ENCODE measurements at regions not wholly inside any gene's neighbourhood (a gene's known extent, or its start where the extent isn't known, plus 50 kb on each side); places are given as distances from the start of the nearest gene placed in this dataset.

GRCh38 chr2:239595726-239596125, 194.9 kb upstream of the HDAC4 start:
- no peak overlapping the region for H3K27ac Mint-ChIP-seq
- Histone ChIP-seq H3K9me3 (ENCODE audit: control insufficient read depth, insufficient read depth, low read length) (no peaks in the 10 kb centered on the region), H3K4me1 (ENCODE audit: control insufficient read depth, insufficient read depth, low read length) (peaks cover 6% of the 10 kb centered on the region), H3K4me3 (ENCODE audit: low read length) (no peak overlapping the region), H3K36me3 (ENCODE audit: control insufficient read depth, insufficient read depth, low read length) (no peaks in the 10 kb centered on the region), H3K27me3 (ENCODE audit: control insufficient read depth, insufficient read depth, low read length) (no peaks in the 10 kb centered on the region), H3K27ac (ENCODE audit: low read length) (no peak overlapping the region)
- peaks cover 0 to 2% of the 10 kb centered on the region in 2 donors for H3K9me3 Mint-ChIP-seq
- H3K27me3 Mint-ChIP-seq (ENCODE audit: low read depth in 2 of 2) = no peaks in the 10 kb centered on the region
- H3K36me3 Mint-ChIP-seq = no peaks in the 10 kb centered on the region
- 95% methylated on average over 8 of the region's 8 CpGs for WGBS (ENCODE audit: insufficient coverage)
- H3K4me1 Mint-ChIP-seq = peaks cover 0 to 21% of the 10 kb centered on the region in 2 donors
- no peak for TF ChIP-seq CTCF (IDR thresholded peaks at IDR 0.05)
- ATAC-seq (no peak), DNase-seq (peak in 1 of 2 donors; percentile 8)
- no peak overlapping the region for H3K4me3 Mint-ChIP-seq
- intact Hi-C loops (cut with micrococcal nuclease) = no loop called here

- ATAC-seq = no peak
- H3K9me3 ChIP-seq (ENCODE audit: control insufficient read depth, insufficient read depth, low read length) = no peaks in the 10 kb centered on the region
- TF ChIP-seq CTCF (IDR thresholded peaks at IDR 0.05) = no peak
- peaks cover 0 to 21% of the 10 kb centered on the region in 2 donors for H3K4me1 Mint-ChIP-seq
- peaks cover 6% of the 10 kb centered on the region for H3K4me1 ChIP-seq (ENCODE audit: control insufficient read depth, insufficient read depth, low read length)
- H3K36me3 Mint-ChIP-seq = no peaks in the 10 kb centered on the region
- no peak overlapping the region for H3K4me3 ChIP-seq (ENCODE audit: low read length)
- H3K4me3 Mint-ChIP-seq = no peak overlapping the region
- no peaks in the 10 kb centered on the region for H3K27me3 Mint-ChIP-seq (ENCODE audit: low read depth in 2 of 2)
- no peak for DNase-seq
- no peak overlapping the region for H3K27ac Mint-ChIP-seq
- H3K27ac ChIP-seq (ENCODE audit: low read length) = no peak overlapping the region
- intact Hi-C loops (cut with micrococcal nuclease) = no loop called here
- H3K9me3 Mint-ChIP-seq = peaks cover 0 to 2% of the 10 kb centered on the region in 2 donors
- no peaks in the 10 kb centered on the region for H3K27me3 ChIP-seq (ENCODE audit: control insufficient read depth, insufficient read depth, low read length)
- H3K36me3 ChIP-seq (ENCODE audit: control insufficient read depth, insufficient read depth, low read length) = no peaks in the 10 kb centered on the region
- 95% methylated on average over 20 of the region's 20 CpGs for WGBS (ENCODE audit: insufficient coverage)
Observed at GRCh38 chr2:239594772-239595608, 194.2 kb upstream of the HDAC4 start.

- peaks cover 0 to 22% of the 10 kb centered on the region in 2 donors for H3K4me1 Mint-ChIP-seq
- no peaks in the 10 kb centered on the region for H3K9me3 ChIP-seq (ENCODE audit: control insufficient read depth, insufficient read depth, low read length)
- H3K9me3 Mint-ChIP-seq = peaks cover 0 to 2% of the 10 kb centered on the region in 2 donors
- H3K27me3 ChIP-seq (ENCODE audit: control insufficient read depth, insufficient read depth, low read length) = no peaks in the 10 kb centered on the region
- no peak overlapping the region for H3K4me3 Mint-ChIP-seq
- H3K27me3 Mint-ChIP-seq (ENCODE audit: low read depth in 2 of 2) = no peaks in the 10 kb centered on the region
- H3K27ac ChIP-seq (ENCODE audit: low read length) = no peak overlapping the region
- no peak overlapping the region for H3K4me3 ChIP-seq (ENCODE audit: low read length)
- WGBS (ENCODE audit: insufficient coverage) = 92% methylated on average over 17 of the region's 17 CpGs
- TF ChIP-seq CTCF (IDR thresholded peaks at IDR 0.05) = no peak
- ATAC-seq (no peak), DNase-seq (no peak)
- no peak overlapping the region for H3K27ac Mint-ChIP-seq
- H3K36me3 Mint-ChIP-seq = no peaks in the 10 kb centered on the region
- intact Hi-C loops (cut with micrococcal nuclease) = no loop called here
- H3K36me3 ChIP-seq (ENCODE audit: control insufficient read depth, insufficient read depth, low read length) = no peaks in the 10 kb centered on the region
- peaks cover 10% of the 10 kb centered on the region for H3K4me1 ChIP-seq (ENCODE audit: control insufficient read depth, insufficient read depth, low read length)
Observed at GRCh38 chr2:239594019-239594771, 193.4 kb upstream of the HDAC4 start.
